ENCODE measurements at regions not wholly inside any gene's neighbourhood (a gene's known extent, or its start where the extent isn't known, plus 50 kb on each side); places are given as distances from the start of the nearest gene placed in this dataset.
A peak's percentile ranks its signal among the peaks of the same experiment; 100 is the strongest.

DNA sequence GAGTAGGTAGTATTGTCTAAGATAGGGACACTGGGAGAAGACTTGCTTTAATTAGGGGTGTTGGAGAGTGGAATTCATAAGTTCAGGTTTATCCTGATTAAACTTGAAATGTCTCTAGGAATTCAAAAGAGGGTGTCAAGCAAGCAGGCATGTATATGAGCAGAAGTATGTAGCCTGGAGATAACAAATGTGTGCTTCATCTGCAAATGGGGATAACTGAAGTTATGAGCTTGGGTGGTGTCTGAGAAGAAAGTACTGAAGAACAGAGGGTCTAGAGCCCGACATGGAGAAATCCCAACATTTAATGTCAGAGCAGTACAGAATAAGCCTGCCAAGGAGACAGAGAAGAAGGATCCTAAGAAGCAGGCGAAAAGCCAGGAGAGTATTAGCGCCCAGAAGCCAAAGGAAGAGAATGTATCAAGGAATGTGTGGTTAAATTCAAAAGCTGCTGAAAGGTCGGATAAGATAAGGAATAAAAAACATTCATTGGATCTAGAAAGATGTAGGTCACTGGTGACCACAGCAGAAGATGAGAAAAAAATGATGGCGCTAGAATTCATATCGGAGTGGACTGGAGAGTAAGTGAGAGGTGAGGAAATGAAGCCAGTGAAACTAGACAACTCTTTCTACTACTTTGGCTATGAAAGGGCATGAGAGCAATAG is 401.5 kb upstream of the PIK3R1 start:
- no peak overlapping the region for H3K27ac ChIP-seq

DNA sequence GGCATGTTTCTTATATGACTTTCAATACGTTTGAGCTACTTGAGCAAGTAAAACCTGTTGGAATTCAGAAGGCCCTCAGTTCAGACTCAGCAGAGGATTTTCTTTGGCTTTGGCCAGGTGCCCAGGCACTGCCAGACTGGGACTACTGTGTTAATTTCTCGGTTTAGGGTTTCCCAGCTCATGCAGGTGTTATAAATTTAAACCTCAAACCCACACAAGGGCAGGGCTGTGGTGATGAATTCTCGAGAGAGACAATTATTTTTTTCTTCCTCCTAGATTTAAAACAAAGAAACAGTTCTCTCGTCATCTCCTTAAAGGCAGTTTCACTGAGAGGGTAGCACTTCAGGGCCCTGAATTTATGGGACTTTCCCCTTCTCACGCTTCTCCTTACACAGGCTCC is 406.0 kb upstream of the PIK3R1 start:
- no TSS peak for BruUV-seq (replicated peaks)
- intact Hi-C loops (cut with micrococcal nuclease; ENCODE audit: unreplicated experiment) = no loop called here

More for the DNA sequence above, 401.5 kb upstream of the PIK3R1 start:
- no peaks in the 10 kb centered on the region for H3K9me3 ChIP-seq (ENCODE audit: insufficient read depth, low read depth)
- POLR2A ChIA-PET (ENCODE audit: unreplicated experiment) = no interaction called here
- H3K27me3 ChIP-seq (ENCODE audit: insufficient read depth, low read depth) = no peaks in the 10 kb centered on the region
- DNase-seq = no peak
- H3K36me3 ChIP-seq (ENCODE audit: low read depth) = no peaks in the 10 kb centered on the region
- no peak overlapping the region for H3K4me3 ChIP-seq
- TF ChIP-seq EZH2 (IDR thresholded peaks at IDR 0.05; ENCODE audit: low read depth) = no peak
- TF ChIP-seq, protein P1, sequence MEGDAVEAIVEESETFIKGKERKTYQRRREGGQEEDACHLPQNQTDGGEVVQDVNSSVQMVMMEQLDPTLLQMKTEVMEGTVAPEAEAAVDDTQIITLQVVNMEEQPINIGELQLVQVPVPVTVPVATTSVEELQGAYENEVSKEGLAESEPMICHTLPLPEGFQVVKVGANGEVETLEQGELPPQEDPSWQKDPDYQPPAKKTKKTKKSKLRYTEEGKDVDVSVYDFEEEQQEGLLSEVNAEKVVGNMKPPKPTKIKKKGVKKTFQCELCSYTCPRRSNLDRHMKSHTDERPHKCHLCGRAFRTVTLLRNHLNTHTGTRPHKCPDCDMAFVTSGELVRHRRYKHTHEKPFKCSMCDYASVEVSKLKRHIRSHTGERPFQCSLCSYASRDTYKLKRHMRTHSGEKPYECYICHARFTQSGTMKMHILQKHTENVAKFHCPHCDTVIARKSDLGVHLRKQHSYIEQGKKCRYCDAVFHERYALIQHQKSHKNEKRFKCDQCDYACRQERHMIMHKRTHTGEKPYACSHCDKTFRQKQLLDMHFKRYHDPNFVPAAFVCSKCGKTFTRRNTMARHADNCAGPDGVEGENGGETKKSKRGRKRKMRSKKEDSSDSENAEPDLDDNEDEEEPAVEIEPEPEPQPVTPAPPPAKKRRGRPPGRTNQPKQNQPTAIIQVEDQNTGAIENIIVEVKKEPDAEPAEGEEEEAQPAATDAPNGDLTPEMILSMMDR (conservative IDR thresholded peaks at IDR 0.05) = no peak
- H4K20me1 ChIP-seq (ENCODE audit: insufficient read depth) = no peaks in the 10 kb centered on the region
- no peaks in the 10 kb centered on the region for H3K9me2 ChIP-seq (ENCODE audit: insufficient read depth)
- no peaks in the 10 kb centered on the region for H3F3A ChIP-seq (ENCODE audit: insufficient read depth, low read depth)
- no peaks in the 10 kb centered on the region for H3K79me2 ChIP-seq (ENCODE audit: low read depth)
- H3K4me1 ChIP-seq (replicated peaks; ENCODE audit: insufficient read depth) = no peaks in the 10 kb centered on the region
- no TSS peak for BruUV-seq (replicated peaks)
- no peak overlapping the region for H2AFZ ChIP-seq
- H3K4me2 ChIP-seq = no peak overlapping the region
- CTCF ChIA-PET = no interaction called here
- intact Hi-C loops (cut with micrococcal nuclease; ENCODE audit: unreplicated experiment) = no loop called here

DNA sequence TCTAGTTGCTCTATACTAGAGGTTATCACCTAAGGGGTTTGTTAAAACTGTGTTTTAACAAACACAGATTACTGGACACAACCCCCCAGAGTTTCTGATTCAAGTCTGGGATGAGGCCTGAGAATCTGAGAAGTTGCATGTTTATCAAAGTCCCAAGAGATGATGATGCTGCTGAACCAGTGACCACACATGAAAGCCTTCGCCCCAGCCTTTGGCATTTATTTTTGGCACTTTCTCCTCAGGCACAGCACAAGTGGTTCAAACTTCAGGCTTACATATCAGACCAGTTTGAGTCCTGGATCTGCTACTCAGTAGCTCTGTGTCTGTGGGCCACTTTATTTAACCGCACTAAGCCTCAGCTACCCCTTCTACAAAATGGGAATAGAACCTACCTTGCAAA is 407.2 kb upstream of the PIK3R1 start:
- ChIA-PET POLR2A (ENCODE audit: unreplicated experiment) (no interaction called here), CTCF (no interaction called here)
- H3K27me3 ChIP-seq (ENCODE audit: insufficient read depth, low read depth) = no peaks in the 10 kb centered on the region
- no peaks in the 10 kb centered on the region for H3K36me3 ChIP-seq (ENCODE audit: low read depth)
- TF ChIP-seq, protein P1 (conservative IDR thresholded peaks at IDR 0.05) = no peak
- no peak for TF ChIP-seq EZH2 (IDR thresholded peaks at IDR 0.05; ENCODE audit: low read depth)
- H3K79me2 ChIP-seq (ENCODE audit: low read depth) = no peaks in the 10 kb centered on the region
- H4K20me1 ChIP-seq (ENCODE audit: insufficient read depth) = no peaks in the 10 kb centered on the region
- no peaks in the 10 kb centered on the region for H3K9me2 ChIP-seq (ENCODE audit: insufficient read depth)
- no peak overlapping the region for H3K27ac ChIP-seq
- no peak for DNase-seq
- intact Hi-C loops (cut with micrococcal nuclease; ENCODE audit: unreplicated experiment) = no loop called here
- H3K9me3 ChIP-seq (ENCODE audit: insufficient read depth, low read depth) = no peaks in the 10 kb centered on the region
- H3K4me2 ChIP-seq = no peak overlapping the region
- no peak overlapping the region for H3K4me3 ChIP-seq
- H3F3A ChIP-seq (ENCODE audit: insufficient read depth, low read depth) = no peaks in the 10 kb centered on the region
- H3K4me1 ChIP-seq (replicated peaks; ENCODE audit: insufficient read depth) = no peaks in the 10 kb centered on the region
- no peak overlapping the region for H2AFZ ChIP-seq
- no TSS peak for BruUV-seq (replicated peaks)

More for the DNA sequence above, 406.0 kb upstream of the PIK3R1 start:
- Histone ChIP-seq H3K4me2 (no peak overlapping the region), H3K27me3 (ENCODE audit: insufficient read depth, low read depth) (no peaks in the 10 kb centered on the region), H3K4me1 (replicated peaks; ENCODE audit: insufficient read depth) (no peaks in the 10 kb centered on the region), H3K79me2 (ENCODE audit: low read depth) (no peaks in the 10 kb centered on the region), H3K36me3 (ENCODE audit: low read depth) (no peaks in the 10 kb centered on the region), H2AFZ (no peak overlapping the region), H4K20me1 (ENCODE audit: insufficient read depth) (no peaks in the 10 kb centered on the region), H3K9me2 (ENCODE audit: insufficient read depth) (no peaks in the 10 kb centered on the region), H3F3A (ENCODE audit: insufficient read depth, low read depth) (no peaks in the 10 kb centered on the region), H3K9me3 (ENCODE audit: insufficient read depth, low read depth) (no peaks in the 10 kb centered on the region), H3K27ac (no peak overlapping the region), H3K4me3 (no peak overlapping the region)
- POLR2A ChIA-PET (ENCODE audit: unreplicated experiment) = no interaction called here
- CTCF ChIA-PET = no interaction called here
- DNase-seq = peak in 1 of 2 experiments; percentile 20
- TF ChIP-seq, protein P1 (conservative IDR thresholded peaks at IDR 0.05) = no peak
- TF ChIP-seq EZH2 (IDR thresholded peaks at IDR 0.05; ENCODE audit: low read depth) = no peak
